K562 (cell line): ENCODE measurements at regions not wholly inside any gene's neighbourhood (a gene's known extent, or its start where the extent isn't known, plus 50 kb on each side); places are given as distances from the start of the nearest gene placed in this dataset.
"Not testable (repeated sequence)": the region's sequence is repeated elsewhere in the genome, so short reads cannot be mapped to it uniquely, and the experiment has no call there.

Experiments used
- FOXA1 ChIP-seq: fragments of 450-650 bp; IDR thresholded peaks from 2 replicates; pipeline ENCODE4 v1.6.1; 2016; ENCODE audit warnings: mild to moderate bottlenecking, borderline replicate concordance
- FOXJ3 ChIP-seq: sonication (generic); formaldehyde crosslinking; IDR thresholded peaks from 2 replicates; pipeline ENCODE4 v1.4.0; 2020; ENCODE audit warnings: mild to moderate bottlenecking, missing genetic modification reagents
- MXI1 ChIP-seq: IDR thresholded peaks from 2 replicates; pipeline ENCODE4 v1.6.1; 2011; ENCODE audit warnings: low read depth, mild to moderate bottlenecking, improper control_type of control experiment, low read length
- POLR2G ChIP-seq: fragments of 200-400 bp; formaldehyde crosslinking; IDR thresholded peaks from 2 replicates; pipeline ENCODE4 v1.6.1; 2017; ENCODE audit warnings: low read depth, mild to moderate bottlenecking, antibody characterized with exemption, low read length, moderate library complexity
- POLR3A ChIP-seq: IDR thresholded peaks from 2 replicates; pipeline ENCODE4 v1.6.1; 2011; ENCODE audit warnings: borderline replicate concordance, mild to moderate bottlenecking, moderate library complexity; ENCODE audit not compliant: insufficient read length, insufficient read depth; ENCODE audit errors: extremely low read depth
- SRF ChIP-seq, 2 experiments: fragments of 250-450, 450-650 bp in 1 of 2; sonication (Bioruptor Pico) in 1 of 2; sonication (generic) in 1 of 2; formaldehyde crosslinking; IDR thresholded peaks; 2 replicates each; pipeline versions ENCODE4 v1.5.0 to v1.5.1; 2020 to 2022; ENCODE audit warnings: mild to moderate bottlenecking in 1 of 2, missing genetic modification reagents in 1 of 2
- ZEB2 ChIP-seq: fragments of 450-650 bp; IDR thresholded peaks from 2 replicates; pipeline ENCODE4 v1.6.1; 2016
- ZNF121 ChIP-seq: sonication (generic); formaldehyde crosslinking; conservative IDR thresholded peaks from 2 replicates; pipeline ENCODE4 v1.8.0; 2022; ENCODE audit warnings: missing genetic modification reagents
- ZNF263 ChIP-seq: sonication (generic); formaldehyde crosslinking; IDR thresholded peaks from 2 replicates; pipeline ENCODE4 v1.8.0; 2022; ENCODE audit warnings: mild to moderate bottlenecking, missing genetic modification reagents, borderline replicate concordance
- ZNF707 ChIP-seq: fragments of 250-450 bp; sonication (Bioruptor Pico); conservative IDR thresholded peaks from 2 replicates; pipeline ENCODE4 v1.8.0; 2022; ENCODE audit warnings: inconsistent platforms, mild to moderate bottlenecking, moderate library complexity
- ZNF717 ChIP-seq: fragments of 250-450 bp; sonication (Bioruptor Pico); IDR thresholded peaks from 2 replicates; pipeline ENCODE4 v1.5.0; 2021
- TF ChIP-seq, protein P1 (sequence below), 2 experiments: fragments of 450-650 bp in 1 of 2; IDR thresholded peaks; 2 replicates each; pipeline ENCODE4 v1.6.1; 2011 to 2017; ENCODE audit warnings: low read depth in 2 of 2, antibody characterized with exemption in 1 of 2, borderline replicate concordance in 1 of 2, low read length in 1 of 2, mild to moderate bottlenecking in 1 of 2, mixed read lengths in 1 of 2; ENCODE audit not compliant: control insufficient read depth in 1 of 2
- TF ChIP-seq, protein P2 (sequence below): fragments of 450-650 bp; conservative IDR thresholded peaks from 2 replicates; pipeline ENCODE4 v1.6.1; 2016; ENCODE audit warnings: missing genetic modification characterization, low read depth, mild to moderate bottlenecking, control low read depth, missing compliant biosample characterization
- TF ChIP-seq, protein P3 (sequence below), 3 experiments: IDR thresholded peaks in 2 of 3; conservative IDR thresholded peaks in 1 of 3; 2 replicates each; pipeline ENCODE4 v1.5.1; 2011 to 2012; ENCODE audit warnings: low read length in 3 of 3, mild to moderate bottlenecking in 3 of 3, control low read depth in 2 of 3, improper control_type of control experiment in 1 of 3, inconsistent platforms in 1 of 3, low read depth in 1 of 3, mixed read lengths in 1 of 3, moderate library complexity in 1 of 3; ENCODE audit not compliant: insufficient read depth in 2 of 3

- not testable (repeated sequence) for TF ChIP-seq ZNF121 (CRISPR knock-in tag); ZEB2; POLR2G; ZNF717 (CRISPR knock-in tag); ZNF707; ZNF263; POLR3A; FOXA1; FOXJ3 (CRISPR knock-in tag); MXI1; SRF (CRISPR knock-in tag; IDR thresholded peaks at IDR 0.05)
- TF ChIP-seq, protein P1, sequence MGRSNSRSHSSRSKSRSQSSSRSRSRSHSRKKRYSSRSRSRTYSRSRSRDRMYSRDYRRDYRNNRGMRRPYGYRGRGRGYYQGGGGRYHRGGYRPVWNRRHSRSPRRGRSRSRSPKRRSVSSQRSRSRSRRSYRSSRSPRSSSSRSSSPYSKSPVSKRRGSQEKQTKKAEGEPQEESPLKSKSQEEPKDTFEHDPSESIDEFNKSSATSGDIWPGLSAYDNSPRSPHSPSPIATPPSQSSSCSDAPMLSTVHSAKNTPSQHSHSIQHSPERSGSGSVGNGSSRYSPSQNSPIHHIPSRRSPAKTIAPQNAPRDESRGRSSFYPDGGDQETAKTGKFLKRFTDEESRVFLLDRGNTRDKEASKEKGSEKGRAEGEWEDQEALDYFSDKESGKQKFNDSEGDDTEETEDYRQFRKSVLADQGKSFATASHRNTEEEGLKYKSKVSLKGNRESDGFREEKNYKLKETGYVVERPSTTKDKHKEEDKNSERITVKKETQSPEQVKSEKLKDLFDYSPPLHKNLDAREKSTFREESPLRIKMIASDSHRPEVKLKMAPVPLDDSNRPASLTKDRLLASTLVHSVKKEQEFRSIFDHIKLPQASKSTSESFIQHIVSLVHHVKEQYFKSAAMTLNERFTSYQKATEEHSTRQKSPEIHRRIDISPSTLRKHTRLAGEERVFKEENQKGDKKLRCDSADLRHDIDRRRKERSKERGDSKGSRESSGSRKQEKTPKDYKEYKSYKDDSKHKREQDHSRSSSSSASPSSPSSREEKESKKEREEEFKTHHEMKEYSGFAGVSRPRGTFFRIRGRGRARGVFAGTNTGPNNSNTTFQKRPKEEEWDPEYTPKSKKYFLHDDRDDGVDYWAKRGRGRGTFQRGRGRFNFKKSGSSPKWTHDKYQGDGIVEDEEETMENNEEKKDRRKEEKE (IDR thresholded peaks at IDR 0.05; ENCODE audit: borderline replicate concordance in 1 of 2, control insufficient read depth in 1 of 2, low read depth in 2 of 2, low read length in 1 of 2), result not testable (repeated sequence)
- TF ChIP-seq, protein P2, sequence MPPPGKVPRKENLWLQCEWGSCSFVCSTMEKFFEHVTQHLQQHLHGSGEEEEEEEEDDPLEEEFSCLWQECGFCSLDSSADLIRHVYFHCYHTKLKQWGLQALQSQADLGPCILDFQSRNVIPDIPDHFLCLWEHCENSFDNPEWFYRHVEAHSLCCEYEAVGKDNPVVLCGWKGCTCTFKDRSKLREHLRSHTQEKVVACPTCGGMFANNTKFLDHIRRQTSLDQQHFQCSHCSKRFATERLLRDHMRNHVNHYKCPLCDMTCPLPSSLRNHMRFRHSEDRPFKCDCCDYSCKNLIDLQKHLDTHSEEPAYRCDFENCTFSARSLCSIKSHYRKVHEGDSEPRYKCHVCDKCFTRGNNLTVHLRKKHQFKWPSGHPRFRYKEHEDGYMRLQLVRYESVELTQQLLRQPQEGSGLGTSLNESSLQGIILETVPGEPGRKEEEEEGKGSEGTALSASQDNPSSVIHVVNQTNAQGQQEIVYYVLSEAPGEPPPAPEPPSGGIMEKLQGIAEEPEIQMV, result not testable (repeated sequence)
- TF ChIP-seq, protein P3, sequence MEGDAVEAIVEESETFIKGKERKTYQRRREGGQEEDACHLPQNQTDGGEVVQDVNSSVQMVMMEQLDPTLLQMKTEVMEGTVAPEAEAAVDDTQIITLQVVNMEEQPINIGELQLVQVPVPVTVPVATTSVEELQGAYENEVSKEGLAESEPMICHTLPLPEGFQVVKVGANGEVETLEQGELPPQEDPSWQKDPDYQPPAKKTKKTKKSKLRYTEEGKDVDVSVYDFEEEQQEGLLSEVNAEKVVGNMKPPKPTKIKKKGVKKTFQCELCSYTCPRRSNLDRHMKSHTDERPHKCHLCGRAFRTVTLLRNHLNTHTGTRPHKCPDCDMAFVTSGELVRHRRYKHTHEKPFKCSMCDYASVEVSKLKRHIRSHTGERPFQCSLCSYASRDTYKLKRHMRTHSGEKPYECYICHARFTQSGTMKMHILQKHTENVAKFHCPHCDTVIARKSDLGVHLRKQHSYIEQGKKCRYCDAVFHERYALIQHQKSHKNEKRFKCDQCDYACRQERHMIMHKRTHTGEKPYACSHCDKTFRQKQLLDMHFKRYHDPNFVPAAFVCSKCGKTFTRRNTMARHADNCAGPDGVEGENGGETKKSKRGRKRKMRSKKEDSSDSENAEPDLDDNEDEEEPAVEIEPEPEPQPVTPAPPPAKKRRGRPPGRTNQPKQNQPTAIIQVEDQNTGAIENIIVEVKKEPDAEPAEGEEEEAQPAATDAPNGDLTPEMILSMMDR (IDR thresholded peaks at IDR 0.05 in 2 of 3, conservative IDR thresholded peaks at IDR 0.05 in 1 of 3; ENCODE audit: insufficient read depth in 2 of 3, low read depth in 1 of 3, low read length in 3 of 3), result not testable (repeated sequence)
Measured at GRCh38 chr22:47860907-47861306, 1098.5 kb downstream of the TBC1D22A start.
